Hypothalamus (tissue), 51 donors: ENCODE measurements at regions not wholly inside any gene's neighbourhood (a gene's known extent, or its start where the extent isn't known, plus 50 kb on each side); places are given as distances from the start of the nearest gene placed in this dataset.
A peak's percentile ranks its signal among the peaks of the same experiment; 100 is the strongest.
"Not testable (repeated sequence)": the region's sequence is repeated elsewhere in the genome, so short reads cannot be mapped to it uniquely, and the experiment has no call there.

Experiments used
- DNase-seq, 51 donors: peaks; one replicate each; lab custom pipeline; 2025; lab: John Stamatoyannopoulos, UW

- not testable (repeated sequence) for DNase-seq
These were observed 236.4 kb upstream of the GALNT17 start for GRCh38 chr7:70895337-70896200.

- no peak for DNase-seq
These were observed 224.4 kb upstream of the GALNT17 start for GRCh38 chr7:70907259-70908247.

GRCh38 chr7:70913924-70914323 is 218.0 kb upstream of the GALNT17 start:
- no peak for DNase-seq

GRCh38 chr7:70915067-70915466 is 216.9 kb upstream of the GALNT17 start:
- DNase-seq = no peak

GRCh38 chr7:70919481-70920073 is 212.4 kb upstream of the GALNT17 start:
- no peak for DNase-seq

- DNase-seq = no peak
These were observed 211.1 kb upstream of the GALNT17 start for GRCh38 chr7:70920876-70921275.

- DNase-seq = peak in 4 of 51 donors; percentile 1 to 4 (median 3)
These were observed 208.6 kb upstream of the GALNT17 start for GRCh38 chr7:70923181-70923845.

GRCh38 chr7:70925411-70926115 is 206.4 kb upstream of the GALNT17 start:
- DNase-seq = no peak

GRCh38 chr7:70926666-70927065 is 205.3 kb upstream of the GALNT17 start:
- no peak for DNase-seq

- no peak for DNase-seq
These were observed 196.6 kb upstream of the GALNT17 start for GRCh38 chr7:70935311-70935710.

GRCh38 chr7:70935854-70936253 is 196.1 kb upstream of the GALNT17 start:
- no peak for DNase-seq

- no peak for DNase-seq
These were observed 194.5 kb upstream of the GALNT17 start for GRCh38 chr7:70937424-70937823.

GRCh38 chr7:70940597-70940996 is 191.3 kb upstream of the GALNT17 start:
- DNase-seq = no peak

GRCh38 chr7:70942791-70943190 is 189.2 kb upstream of the GALNT17 start:
- DNase-seq = no peak

- DNase-seq = no peak
These were observed 187.4 kb upstream of the GALNT17 start for GRCh38 chr7:70944516-70944915.

- DNase-seq = no peak
These were observed 184.8 kb upstream of the GALNT17 start for GRCh38 chr7:70947181-70947580.

GRCh38 chr7:70949862-70950261 is 182.1 kb upstream of the GALNT17 start:
- DNase-seq = no peak

GRCh38 chr7:70951271-70951962 is 180.5 kb upstream of the GALNT17 start:
- DNase-seq = no peak

GRCh38 chr7:70952311-70952710 is 179.6 kb upstream of the GALNT17 start:
- DNase-seq = no peak
